HEK293 (cell line): ENCODE measurements at regions not wholly inside any gene's neighbourhood (a gene's known extent, or its start where the extent isn't known, plus 50 kb on each side); places are given as distances from the start of the nearest gene placed in this dataset.
"Not testable (repeated sequence)": the region's sequence is repeated elsewhere in the genome, so short reads cannot be mapped to it uniquely, and the experiment has no call there.

Experiments
- HOXA7 ChIP-seq: sonication (generic); formaldehyde crosslinking; IDR thresholded peaks from 2 replicates; pipeline ENCODE4 v1.8.1; 2022; ENCODE audit warnings: missing genetic modification reagents, borderline replicate concordance
- ZBTB1 ChIP-seq: fragments of 450-650 bp; formaldehyde crosslinking; IDR thresholded peaks from 2 replicates; pipeline ENCODE4 v1.5.1; 2016; ENCODE audit warnings: missing biosample characterization, missing genetic modification characterization
- ZBTB21 ChIP-seq: fragments of 450-650 bp; formaldehyde crosslinking; IDR thresholded peaks from 2 replicates; pipeline ENCODE4 v1.5.1; 2017; ENCODE audit warnings: missing biosample characterization, missing genetic modification characterization
- ZFP41 ChIP-seq: fragments of 450-650 bp; formaldehyde crosslinking; IDR thresholded peaks from 2 replicates; pipeline ENCODE4 v1.5.1; 2016; ENCODE audit warnings: missing biosample characterization, missing genetic modification characterization, borderline replicate concordance
- ZNF121 ChIP-seq: fragments of 450-650 bp; formaldehyde crosslinking; IDR thresholded peaks from 2 replicates; pipeline ENCODE4 v1.5.1; 2016; ENCODE audit warnings: missing biosample characterization, missing genetic modification characterization
- ZNF133 ChIP-seq: fragments of 450-650 bp; formaldehyde crosslinking; IDR thresholded peaks from 2 replicates; pipeline ENCODE4 v1.5.1; 2016; ENCODE audit warnings: missing biosample characterization, missing genetic modification characterization
- ZNF266 ChIP-seq: fragments of 450-650 bp; formaldehyde crosslinking; IDR thresholded peaks from 2 replicates; pipeline ENCODE4 v1.5.1; 2016; ENCODE audit warnings: missing biosample characterization, missing genetic modification characterization, low read depth
- ZNF473 ChIP-seq: fragments of 450-650 bp; formaldehyde crosslinking; IDR thresholded peaks from 2 replicates; pipeline ENCODE4 v1.5.1; 2017; ENCODE audit warnings: missing biosample characterization, missing genetic modification characterization
- ZNF658 ChIP-seq: fragments of 450-650 bp; formaldehyde crosslinking; IDR thresholded peaks from 2 replicates; pipeline ENCODE4; 2016; ENCODE audit warnings: missing biosample characterization, missing genetic modification characterization
- ZNF768 ChIP-seq: fragments of 450-650 bp; formaldehyde crosslinking; IDR thresholded peaks from 2 replicates; pipeline ENCODE4 v1.5.1; 2018; ENCODE audit warnings: missing biosample characterization, mild to moderate bottlenecking, missing genetic modification characterization
- ZNF792 ChIP-seq: fragments of 450-650 bp; formaldehyde crosslinking; IDR thresholded peaks from 2 replicates; pipeline ENCODE4 v1.5.1; 2016; ENCODE audit warnings: missing biosample characterization, missing genetic modification characterization
- TF ChIP-seq, protein P1 (sequence below): fragments of 450-650 bp; formaldehyde crosslinking; IDR thresholded peaks from 2 replicates; pipeline ENCODE4 v1.5.1; 2016; ENCODE audit warnings: missing biosample characterization, missing genetic modification characterization
- TF ChIP-seq, protein P2 (sequence below): fragments of 450-650 bp; formaldehyde crosslinking; IDR thresholded peaks from 2 replicates; pipeline ENCODE4 v1.5.1; 2016; ENCODE audit warnings: missing biosample characterization, missing genetic modification characterization, low read depth
- TF ChIP-seq, protein P3 (sequence below): fragments of 450-650 bp; formaldehyde crosslinking; IDR thresholded peaks from 2 replicates; pipeline ENCODE4 v1.5.1; 2016; ENCODE audit warnings: missing biosample characterization, missing genetic modification characterization

DNA sequence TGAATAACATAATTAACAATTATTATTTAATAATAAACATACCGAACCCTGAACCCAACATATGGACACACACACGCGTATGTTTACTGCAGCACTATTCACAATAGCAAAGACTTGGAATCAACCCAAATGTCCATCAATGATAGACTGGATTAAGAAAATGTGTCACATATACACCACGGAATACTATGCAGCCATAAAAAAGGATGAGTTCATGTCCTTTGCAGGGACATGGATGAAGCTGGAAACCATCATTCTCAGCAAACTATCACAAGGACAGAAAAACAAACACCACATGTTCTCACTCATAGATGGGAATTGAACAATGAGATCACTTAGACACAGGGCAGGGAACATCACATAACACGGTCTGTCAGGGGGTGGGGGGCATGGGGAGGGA, 333.5 kb downstream of the KIF20B start:
- TF ChIP-seq ZNF658 (tag by site-specific recombination); ZNF792; ZNF121; ZBTB21 (tag by site-specific recombination); ZNF473 (tag by site-specific recombination); ZFP41 (tag by site-specific recombination); ZNF768 (tag by site-specific recombination); HOXA7 (CRISPR knock-in tag); ZBTB1 (tag by site-specific recombination); ZNF266; ZNF133 (tag by site-specific recombination): not testable (repeated sequence)
- TF ChIP-seq, protein P1, sequence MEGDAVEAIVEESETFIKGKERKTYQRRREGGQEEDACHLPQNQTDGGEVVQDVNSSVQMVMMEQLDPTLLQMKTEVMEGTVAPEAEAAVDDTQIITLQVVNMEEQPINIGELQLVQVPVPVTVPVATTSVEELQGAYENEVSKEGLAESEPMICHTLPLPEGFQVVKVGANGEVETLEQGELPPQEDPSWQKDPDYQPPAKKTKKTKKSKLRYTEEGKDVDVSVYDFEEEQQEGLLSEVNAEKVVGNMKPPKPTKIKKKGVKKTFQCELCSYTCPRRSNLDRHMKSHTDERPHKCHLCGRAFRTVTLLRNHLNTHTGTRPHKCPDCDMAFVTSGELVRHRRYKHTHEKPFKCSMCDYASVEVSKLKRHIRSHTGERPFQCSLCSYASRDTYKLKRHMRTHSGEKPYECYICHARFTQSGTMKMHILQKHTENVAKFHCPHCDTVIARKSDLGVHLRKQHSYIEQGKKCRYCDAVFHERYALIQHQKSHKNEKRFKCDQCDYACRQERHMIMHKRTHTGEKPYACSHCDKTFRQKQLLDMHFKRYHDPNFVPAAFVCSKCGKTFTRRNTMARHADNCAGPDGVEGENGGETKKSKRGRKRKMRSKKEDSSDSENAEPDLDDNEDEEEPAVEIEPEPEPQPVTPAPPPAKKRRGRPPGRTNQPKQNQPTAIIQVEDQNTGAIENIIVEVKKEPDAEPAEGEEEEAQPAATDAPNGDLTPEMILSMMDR, result not testable (repeated sequence)
- TF ChIP-seq, protein P2, sequence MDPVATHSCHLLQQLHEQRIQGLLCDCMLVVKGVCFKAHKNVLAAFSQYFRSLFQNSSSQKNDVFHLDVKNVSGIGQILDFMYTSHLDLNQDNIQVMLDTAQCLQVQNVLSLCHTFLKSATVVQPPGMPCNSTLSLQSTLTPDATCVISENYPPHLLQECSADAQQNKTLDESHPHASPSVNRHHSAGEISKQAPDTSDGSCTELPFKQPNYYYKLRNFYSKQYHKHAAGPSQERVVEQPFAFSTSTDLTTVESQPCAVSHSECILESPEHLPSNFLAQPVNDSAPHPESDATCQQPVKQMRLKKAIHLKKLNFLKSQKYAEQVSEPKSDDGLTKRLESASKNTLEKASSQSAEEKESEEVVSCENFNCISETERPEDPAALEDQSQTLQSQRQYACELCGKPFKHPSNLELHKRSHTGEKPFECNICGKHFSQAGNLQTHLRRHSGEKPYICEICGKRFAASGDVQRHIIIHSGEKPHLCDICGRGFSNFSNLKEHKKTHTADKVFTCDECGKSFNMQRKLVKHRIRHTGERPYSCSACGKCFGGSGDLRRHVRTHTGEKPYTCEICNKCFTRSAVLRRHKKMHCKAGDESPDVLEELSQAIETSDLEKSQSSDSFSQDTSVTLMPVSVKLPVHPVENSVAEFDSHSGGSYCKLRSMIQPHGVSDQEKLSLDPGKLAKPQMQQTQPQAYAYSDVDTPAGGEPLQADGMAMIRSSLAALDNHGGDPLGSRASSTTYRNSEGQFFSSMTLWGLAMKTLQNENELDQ (tag by site-specific recombination), result not testable (repeated sequence)
- TF ChIP-seq, protein P3, sequence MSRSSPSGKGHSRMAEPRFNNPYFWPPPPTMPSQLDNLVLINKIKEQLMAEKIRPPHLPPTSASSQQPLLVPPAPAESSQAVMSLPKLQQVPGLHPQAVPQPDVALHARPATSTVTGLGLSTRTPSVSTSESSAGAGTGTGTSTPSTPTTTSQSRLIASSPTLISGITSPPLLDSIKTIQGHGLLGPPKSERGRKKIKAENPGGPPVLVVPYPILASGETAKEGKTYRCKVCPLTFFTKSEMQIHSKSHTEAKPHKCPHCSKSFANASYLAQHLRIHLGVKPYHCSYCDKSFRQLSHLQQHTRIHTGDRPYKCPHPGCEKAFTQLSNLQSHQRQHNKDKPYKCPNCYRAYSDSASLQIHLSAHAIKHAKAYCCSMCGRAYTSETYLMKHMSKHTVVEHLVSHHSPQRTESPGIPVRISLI (tag by site-specific recombination), result not testable (repeated sequence)
